SK-N-DZ (cell line): ENCODE measurements at regions not wholly inside any gene's neighbourhood (a gene's known extent, or its start where the extent isn't known, plus 50 kb on each side); places are given as distances from the start of the nearest gene placed in this dataset.

Experiments used
- DNase-seq: peaks from one replicate; pipeline ENCODE4 v3.0.0-alpha.2; 2015; ENCODE audit warnings: low spot score

DNA sequence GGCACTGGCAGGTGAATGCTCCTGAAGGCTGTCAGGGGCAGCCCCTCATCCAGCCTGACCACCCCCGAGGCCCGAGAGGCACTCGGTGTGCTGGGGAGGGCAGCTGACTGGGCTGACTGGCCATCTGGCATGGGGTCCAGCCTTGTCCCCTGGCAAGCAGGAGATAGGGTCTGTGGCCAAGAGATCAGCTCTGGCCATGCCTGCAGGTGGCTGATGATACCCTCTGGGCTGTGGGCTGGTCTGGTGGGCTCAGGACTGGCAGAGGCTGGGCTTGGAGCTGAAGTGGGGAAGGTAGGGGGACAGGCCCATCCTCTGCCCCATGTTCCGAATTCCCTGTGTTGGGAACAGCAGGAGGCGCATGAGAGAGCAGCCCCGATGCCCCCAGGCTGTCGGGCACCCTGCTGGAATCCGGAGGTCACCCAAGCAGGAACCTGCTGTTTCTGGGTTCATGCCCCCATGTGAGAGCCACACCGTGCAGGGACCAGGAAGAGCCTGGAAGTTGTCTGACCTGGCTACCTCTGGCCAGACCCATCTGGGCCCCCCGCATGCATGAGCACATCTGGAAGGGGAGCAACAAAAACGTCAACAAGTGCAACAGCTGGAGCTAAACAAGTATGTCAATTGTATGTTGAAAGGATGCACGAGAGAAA, 527.0 kb downstream of the TBC1D22A start:
- DNase-seq, result no peak

DNA sequence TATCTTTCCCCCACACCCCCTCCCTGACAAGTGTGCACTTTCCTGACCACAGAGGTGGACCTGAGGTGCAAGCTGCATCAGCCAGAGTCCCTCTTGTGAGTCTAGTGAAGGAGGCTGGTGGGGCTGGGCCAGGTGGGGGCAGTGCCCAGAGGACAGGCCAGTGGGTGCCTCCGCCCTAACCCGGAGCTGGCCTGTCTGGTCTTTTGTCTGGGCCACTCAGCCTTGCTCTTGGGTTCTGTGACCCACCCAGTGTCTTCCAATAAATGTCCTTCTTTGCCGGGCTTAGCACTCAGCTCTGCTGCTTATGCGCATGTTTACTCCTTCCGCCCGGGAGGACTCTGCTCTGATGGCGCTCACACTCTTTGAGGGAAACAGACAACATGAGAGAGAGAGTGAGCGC, 526.2 kb downstream of the TBC1D22A start:
- no peak for DNase-seq

DNA sequence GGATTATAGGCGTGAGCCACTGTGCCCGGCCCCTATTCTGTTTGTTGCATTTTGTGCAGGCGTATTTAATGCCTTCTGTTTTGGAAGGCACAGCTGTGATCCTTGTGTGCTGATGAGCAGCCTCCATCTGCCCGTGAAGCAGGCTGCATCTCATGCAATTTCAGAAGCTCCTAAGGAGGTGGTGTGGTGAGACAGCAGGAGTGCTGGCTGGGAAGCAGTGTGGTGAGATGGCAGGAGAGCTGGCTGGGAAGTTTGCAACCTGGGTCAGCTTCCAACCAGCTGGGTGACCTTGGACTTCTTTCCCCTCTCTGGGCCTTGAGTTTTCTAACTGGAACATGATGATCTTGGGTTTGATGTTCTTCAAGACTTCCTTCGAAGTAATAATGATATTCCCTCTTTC, 525.1 kb downstream of the TBC1D22A start:
- no peak for DNase-seq

DNA sequence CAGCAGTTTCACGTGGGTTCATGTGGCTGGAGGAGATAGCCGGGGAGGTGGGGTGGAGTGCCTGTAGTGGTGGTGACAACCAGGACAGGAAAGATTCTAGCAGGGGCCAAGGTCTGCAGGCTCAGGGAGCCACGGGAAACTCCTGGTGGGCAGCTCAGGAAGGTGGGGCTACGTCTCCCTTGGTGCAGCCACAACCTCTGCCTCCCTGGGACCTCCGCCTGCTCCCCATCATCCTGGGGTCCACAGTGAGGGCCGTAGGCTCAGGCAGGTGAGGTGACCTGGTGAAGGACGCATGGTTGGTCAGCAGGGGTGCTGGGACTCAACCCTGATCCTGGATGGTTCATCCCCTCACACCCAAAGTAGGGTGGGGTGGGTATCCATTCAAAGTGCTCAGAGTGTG, 524.1 kb downstream of the TBC1D22A start:
- no peak for DNase-seq

DNA sequence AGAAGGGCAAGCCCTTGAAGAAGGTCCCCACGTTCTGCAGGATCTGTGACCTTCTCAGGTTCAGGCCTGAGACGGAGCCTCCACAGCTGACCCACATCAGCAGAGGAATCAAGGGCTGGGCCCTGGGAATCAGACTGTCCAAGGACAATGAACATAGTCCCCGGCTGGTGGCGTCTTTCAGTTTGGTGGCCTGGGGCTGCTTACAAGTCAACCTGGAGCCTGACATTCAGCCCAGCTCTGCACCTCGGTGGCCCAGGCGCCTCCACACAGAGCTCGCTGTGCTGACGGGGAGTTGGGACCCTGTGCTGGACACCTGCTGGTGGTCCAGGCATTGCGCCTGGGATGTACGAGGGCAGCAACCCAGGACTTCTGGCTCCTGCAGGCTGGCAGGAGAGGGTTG, 523.5 kb downstream of the TBC1D22A start:
- no peak for DNase-seq

DNA sequence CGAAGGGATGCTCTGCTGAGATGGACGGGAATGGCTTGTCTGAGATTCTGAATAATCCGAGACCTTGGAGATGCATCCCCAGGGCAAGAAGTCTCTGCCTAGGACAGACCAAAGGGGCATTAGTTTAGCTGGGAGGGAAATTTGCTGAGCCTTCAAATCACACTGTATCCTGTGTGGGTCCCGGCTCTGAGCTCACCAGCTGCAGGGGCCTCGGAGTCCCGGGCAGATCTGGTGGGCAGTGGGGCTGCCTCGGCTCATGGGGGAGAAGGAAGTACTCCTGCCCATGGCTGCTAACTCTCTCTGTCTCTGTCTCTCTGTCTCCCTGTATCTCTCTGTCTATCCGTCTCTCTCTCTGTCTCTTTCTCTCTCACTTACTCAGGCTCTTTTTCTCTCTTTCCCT, 522.4 kb downstream of the TBC1D22A start:
- no peak for DNase-seq

DNA sequence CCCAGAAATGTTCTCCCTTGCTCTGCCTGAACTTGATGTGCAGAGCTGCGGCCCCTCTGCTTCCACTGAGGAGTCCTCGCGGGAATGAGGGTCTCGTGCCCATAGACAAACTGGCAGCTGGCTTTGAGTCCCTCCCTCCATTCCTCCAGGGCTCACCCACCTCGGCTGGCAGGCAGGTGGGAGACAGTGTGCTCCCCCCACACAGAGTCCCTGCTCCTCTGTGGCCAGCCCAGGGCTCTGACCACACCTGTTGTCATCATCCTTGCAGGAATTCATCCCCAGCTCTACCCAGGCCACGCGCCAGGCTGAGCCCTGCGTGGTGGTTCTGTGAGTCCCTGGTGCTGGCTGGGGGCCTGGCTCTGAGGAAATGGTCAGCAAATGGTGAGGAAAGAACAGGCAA, 521.9 kb downstream of the TBC1D22A start:
- no peak for DNase-seq

DNA sequence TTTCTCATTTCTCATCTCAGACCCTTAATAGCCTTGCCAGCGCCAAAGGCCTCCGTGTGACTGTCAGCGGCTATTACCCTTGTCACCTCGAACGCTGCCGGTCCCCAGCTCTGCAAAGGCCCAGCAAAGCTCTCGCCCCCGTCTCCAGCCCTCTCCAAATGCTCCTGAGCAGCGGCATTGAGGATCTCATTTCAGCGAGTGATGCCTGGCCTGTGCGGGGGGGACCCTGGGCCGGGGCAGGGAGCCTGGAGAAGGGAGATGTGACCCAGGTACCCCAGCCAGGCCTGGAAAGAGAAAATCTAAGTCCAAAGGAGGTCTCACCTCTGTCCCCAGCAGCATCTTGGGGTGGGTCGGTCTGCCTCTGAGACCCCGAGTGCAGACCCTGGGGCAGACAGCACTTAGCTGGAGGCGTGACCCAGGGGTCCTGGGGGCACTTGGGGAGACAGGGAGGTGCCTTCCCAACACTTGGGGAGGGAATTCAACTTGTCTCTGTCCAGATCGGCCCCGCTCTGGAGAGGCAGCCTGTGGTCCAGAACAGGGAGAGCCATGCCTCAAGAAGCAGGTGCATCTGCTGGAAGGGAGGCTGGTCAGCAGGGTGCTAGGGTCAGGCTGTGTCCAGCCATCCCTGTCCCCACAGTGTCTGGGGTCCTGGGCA, 521.3 kb downstream of the TBC1D22A start:
- DNase-seq, result no peak

DNA sequence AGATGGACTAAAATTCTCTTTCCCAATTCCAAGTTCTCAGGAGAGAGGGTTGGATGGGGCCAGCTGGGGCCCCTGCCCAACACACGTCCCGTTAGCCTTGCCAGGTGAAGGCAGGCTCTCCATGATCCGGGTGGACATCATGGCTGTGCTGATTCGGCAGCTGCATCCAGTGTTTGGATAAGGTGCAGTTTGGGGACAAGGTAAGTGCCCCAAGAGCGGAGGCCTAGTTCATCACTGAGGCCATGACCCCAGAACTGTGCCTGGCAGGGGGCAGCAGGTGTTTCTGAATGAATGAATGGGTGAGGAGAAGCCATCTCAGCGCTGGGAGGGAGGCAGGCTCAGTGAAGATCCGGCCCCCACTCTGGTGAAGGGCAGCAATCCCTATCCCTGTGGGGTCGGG, 520.4 kb downstream of the TBC1D22A start:
- no peak for DNase-seq

DNA sequence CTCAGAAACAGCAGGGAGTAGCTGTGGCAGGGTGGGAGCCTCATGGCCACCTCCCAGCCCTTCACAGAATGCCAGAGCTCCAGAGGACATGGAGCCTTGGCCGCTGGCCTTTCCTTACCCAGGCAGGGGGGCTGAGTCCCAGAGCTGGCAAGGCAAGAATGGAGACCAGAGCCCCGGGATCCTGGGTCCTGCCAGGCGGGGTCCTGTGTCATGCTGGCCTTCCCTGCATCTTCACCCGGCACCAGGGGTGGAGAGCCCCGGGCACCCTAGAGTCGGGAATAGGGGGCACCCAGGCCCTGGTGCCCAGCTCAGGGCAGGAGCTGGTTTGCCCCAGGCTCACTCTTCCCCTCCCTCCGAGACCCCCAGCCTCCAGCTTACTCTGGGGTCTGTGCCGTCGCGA, 519.9 kb downstream of the TBC1D22A start:
- no peak for DNase-seq

DNA sequence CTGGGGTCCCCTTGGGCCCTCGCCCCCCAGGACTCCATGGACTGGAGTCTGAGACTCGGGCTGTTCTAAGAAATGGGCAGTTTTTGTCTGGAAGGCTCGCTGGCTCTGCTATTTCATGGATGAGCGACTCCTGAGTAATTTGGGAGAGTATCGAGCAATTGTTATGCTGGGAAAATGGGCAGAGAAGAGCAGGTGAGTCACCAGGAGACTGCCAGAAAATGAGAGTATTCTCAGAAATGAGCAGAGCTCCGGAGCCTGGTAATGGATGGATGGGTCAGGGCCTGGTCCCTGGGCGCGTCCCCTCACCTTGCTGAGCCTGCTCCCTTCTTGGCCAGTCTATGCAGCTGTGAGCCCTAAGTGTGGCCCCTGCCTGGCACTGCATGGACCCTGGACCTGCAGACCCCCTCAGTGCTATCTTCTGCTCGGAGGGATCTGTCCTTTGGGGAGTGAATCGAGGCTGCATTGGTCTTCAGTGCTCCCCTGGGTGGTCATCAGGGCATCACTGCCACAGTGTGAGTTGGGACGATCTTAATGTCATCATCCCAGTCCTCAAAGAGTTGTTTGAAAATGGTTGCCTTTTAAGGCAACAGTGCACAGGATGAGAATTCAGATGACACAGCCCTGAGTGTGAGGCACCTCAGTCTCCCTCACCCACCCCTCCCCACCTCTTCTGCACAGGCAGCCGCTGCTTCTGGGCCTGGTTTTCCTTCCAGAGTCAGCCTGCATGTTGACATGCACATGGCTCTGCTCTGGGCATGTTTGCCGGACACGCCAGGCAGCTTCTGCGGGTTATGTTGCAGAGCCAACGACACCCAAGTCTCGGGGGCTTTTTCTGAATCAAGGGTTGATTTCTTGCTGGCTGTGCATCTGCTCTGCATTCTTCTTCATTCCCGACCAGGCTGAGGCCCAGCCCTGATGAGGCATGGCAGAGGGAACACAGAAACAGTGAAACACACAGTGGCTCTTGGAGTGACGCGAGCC, 519.0 kb downstream of the TBC1D22A start:
- DNase-seq, result no peak

DNA sequence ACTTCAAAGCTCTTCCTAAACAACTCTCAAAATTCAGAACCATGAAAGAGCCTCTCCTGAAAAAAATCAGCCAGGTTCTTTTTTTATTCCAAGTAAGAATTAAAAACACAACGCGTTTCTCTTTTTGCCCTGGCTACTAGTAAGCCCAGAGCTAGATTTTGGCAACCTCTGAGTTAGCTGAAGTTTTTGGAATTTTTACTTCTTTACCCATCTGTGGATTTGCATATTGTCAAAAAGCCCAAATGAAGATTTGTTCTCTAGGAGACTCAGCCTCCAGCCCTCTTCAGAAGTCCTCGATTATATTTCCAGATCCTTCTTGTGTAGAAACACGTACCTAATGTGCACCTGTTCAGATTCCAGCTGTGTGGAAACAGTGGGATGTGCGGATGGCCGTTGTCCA, 517.9 kb downstream of the TBC1D22A start:
- no peak for DNase-seq

DNA sequence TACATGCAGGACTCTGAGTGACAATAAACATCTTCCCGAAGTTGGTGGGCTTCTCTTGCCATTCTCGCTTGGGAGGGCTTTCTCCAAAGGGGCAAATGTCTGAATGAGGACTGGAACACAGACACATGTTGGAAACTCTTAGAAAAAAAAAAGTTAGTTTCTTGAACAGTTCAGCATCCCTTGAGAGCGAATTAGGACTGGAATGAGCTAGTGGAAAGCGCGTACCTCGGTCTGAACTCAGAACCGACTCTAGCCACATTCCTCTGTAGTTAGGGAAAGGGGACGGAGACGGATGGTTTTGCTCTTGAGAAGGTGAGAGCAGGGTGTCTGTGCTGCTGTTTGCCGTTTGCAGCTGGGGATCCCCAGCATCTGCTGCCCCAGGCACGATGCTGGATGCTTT, 517.3 kb downstream of the TBC1D22A start:
- DNase-seq, result no peak

DNA sequence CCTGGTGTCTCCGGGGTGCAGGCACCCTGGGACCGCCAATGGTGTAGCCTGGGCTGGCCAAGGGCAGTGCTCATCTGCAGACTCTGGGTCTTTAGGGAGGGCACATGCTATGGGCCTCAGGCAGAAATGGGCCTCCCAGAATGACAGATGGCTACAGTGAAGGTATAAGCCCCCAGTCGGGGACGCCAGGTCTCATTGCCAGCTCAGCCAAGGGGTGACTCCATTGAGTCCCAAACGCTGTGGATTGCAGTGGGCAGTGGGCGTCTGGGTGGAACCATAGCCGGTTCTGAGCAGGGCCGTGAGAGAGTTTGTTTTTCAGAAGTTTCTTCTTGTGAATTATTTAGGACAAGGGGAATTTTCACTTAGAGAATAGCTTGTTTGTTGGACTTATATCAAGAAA, 516.9 kb downstream of the TBC1D22A start:
- DNase-seq, result no peak

DNA sequence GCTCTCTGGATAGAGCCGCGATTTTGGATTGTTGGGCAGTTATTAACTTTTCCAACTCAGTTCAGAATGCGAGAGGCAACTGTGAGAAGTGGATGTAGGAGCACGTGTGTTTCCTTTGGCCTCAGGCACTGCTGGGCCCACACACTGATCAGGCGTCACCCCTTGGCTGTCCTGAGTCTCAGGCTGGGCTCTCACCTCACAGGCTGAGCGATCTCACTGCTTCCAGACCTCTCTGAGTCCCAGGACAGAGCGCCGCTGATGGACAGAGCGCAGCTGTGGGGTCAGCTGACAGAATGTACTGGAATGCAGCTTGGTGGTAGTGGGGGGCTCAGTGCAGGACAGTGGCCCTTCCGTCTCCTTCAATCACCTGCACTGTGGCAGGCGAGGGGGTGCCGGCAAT, 516.2 kb downstream of the TBC1D22A start:
- no peak for DNase-seq

DNA sequence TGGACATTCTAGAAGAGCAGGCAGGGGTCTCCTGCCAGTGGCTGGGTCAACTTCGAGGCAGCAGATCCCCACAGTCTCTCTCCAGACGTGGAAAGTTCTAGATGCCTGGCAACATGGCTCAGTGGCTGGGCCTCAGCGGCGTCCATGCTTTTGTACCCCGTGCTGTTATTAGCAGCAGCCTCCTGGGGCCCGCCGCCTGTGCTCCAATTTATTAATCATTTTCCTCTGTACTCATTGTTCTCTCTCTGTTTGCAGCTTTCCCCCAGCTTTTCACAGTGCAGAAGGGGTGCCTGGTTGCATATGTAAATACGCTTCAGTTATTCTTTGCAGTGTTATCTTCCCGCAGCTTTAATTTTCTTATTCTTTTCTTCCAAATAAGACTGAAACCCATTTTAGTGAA, 515.1 kb downstream of the TBC1D22A start:
- no peak for DNase-seq

DNA sequence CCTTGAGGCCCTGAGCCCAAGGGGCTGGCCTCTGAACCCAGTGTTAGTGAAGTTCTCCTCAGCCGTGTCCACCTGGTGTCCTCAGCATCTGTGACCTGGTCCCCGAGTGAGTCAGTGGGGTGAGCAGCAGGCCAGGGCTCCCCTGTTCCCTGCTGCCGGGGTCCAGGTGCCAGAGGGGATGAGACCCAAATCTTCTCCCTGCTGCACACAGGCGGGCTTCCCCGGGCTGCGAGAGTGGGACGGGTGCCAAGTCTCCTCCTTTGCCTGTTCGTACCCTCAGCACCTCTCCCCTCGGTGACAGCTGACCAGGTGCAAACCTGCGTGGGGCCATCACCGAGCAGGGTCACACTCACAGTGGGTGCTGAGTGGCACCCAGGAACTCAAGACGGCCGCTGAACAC, 514.5 kb downstream of the TBC1D22A start:
- no peak for DNase-seq

DNA sequence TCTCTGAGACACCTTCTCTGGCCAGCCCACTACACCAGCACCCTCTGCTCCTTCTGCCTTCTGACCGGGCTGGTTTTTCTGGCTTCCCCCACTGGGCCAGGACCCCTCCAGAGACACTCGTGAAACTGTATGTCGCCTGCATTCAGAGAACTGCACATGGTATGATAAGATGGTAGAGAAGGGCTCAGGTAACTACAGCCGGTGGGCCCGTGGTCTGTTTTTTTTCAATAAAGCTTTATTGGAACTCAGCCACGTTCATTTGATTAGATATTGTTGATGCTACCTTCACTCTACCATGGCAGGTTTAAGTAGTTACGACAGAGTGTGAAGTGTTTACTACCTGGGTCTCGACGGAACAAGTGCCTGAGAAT, 514.0 kb downstream of the TBC1D22A start:
- no peak for DNase-seq

DNA sequence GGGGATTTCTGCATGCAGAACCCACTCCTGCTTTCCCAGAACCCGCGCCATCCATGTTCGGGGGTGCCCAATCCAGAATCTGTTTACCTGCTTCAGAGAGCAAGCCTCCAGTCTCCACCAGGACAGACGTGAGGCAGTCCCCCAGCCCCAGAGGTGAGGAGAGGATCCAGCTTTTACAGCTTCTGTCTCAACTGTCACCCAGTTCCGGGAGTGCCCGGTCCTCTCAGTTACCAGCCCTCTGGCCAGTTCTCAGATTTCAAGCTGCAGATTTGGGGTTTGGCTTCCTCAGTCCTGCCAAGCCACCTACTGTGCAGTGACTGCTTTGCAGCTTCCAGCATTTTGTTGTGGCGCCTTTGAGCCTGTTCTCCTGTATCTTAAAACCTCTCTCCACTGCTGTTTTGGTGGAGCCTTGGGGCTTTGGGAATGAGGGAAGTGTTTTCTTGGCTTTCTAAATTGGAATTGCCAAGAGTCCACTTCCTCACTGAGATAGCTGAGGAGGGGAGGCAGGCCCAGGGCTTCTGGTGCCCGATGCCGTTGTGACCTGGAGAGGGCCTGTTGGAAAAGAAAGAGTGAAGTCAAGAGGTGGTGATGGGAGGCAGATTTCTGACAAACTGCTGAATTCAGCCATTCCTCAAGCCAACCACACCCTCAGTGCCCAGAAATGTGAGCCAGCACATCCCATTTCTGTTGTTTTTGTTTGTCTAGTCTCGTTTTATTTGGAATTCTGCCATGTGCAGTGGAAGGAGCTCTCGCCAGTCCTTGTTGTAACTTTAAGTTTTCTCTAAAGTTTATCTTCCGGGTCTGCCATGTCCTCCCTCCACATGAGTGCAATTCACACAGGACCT, 513.4 kb downstream of the TBC1D22A start:
- DNase-seq, result no peak

DNA sequence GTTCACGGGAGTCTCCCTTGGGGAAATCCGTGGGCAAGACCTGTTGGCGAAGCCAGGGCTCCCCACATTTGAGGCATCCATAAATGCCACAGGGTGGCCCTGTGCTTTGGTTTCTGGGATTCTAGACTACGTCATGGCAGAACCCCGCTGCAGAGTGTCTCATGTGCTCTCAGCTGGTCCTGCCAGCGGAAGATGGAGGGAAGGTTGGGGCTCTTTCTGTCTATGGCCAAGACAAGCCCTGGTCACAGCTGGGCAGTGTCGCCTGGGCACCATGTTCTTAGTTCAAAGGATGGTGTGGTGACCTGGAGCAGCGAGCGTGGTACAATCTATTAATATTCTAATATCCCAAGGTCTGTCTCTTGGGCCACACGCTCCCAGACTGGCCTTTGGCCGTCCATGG, 511.7 kb downstream of the TBC1D22A start:
- DNase-seq, result no peak

DNA sequence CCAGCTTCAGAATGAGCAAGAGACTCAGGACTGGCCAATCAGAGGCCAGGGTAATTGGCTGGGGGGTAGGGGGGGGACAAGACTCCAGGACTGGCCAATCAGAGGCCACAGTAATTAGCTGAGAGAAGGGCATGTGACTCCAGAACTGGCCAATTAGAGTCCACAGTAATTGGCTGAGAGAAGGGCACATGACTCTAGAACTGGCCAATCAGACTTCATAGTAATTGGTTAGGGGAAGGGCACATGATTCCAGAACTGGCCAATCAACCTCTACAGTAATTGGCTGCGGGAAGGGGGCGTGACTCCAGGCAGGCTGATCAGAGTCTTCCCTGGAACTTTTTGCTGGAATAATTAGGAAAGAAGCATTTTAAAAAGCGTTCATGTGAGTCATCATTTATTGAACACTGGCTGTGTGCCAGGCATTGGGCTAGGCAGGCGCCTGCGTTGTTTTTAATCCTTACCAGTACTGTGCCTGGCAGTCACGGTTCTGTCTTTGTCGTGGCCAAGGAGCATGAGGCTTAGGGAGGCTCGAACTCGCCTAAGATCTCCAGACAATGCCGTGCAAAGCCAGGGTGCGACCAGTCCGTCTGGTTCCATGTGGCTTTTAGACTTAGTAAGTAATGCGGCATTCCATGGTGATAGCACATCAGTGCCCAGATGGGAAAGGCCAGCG, 508.1 kb downstream of the TBC1D22A start:
- no peak for DNase-seq
